ENCODE measurements at regions not wholly inside any gene's neighbourhood (a gene's known extent, or its start where the extent isn't known, plus 50 kb on each side); places are given as distances from the start of the nearest gene placed in this dataset.
"Not testable (repeated sequence)": the region's sequence is repeated elsewhere in the genome, so short reads cannot be mapped to it uniquely, and the experiment has no call there.

- no peak for TF ChIP-seq CTCF (conservative IDR thresholded peaks at IDR 0.05; ENCODE audit: low read depth, low read length)
- no peak overlapping the region for H3K4me3 ChIP-seq (ENCODE audit: low read depth, low read length)
- DNase-seq (ENCODE audit: low read depth): no peak
These were observed 235.9 kb downstream of the SPIN4 start for GRCh38 chrX:63115196-63115595.

GRCh38 chrX:63101879-63102620 lies 249.1 kb downstream of the SPIN4 start:
- no peak overlapping the region for H3K4me3 ChIP-seq (ENCODE audit: low read depth, low read length)
- no peak for DNase-seq (ENCODE audit: low read depth)
- no peak for TF ChIP-seq CTCF (conservative IDR thresholded peaks at IDR 0.05; ENCODE audit: low read depth, low read length)

GRCh38 chrX:63058204-63058603 lies 292.9 kb downstream of the SPIN4 start:
- no peak for DNase-seq (ENCODE audit: low read depth)
- H3K4me3 ChIP-seq (ENCODE audit: low read depth, low read length): no peak overlapping the region
- no peak for TF ChIP-seq CTCF (conservative IDR thresholded peaks at IDR 0.05; ENCODE audit: low read depth, low read length)

- peak; percentile 25 for TF ChIP-seq CTCF (conservative IDR thresholded peaks at IDR 0.05; ENCODE audit: low read depth, low read length)
- no peak for DNase-seq (ENCODE audit: low read depth)
- H3K4me3 ChIP-seq (ENCODE audit: low read depth, low read length): no peak overlapping the region
These were observed 300.9 kb downstream of the SPIN4 start for GRCh38 chrX:63050225-63050624.

GRCh38 chrX:63032811-63033210 lies 318.3 kb downstream of the SPIN4 start:
- no peak for DNase-seq (ENCODE audit: low read depth)
- TF ChIP-seq CTCF (conservative IDR thresholded peaks at IDR 0.05; ENCODE audit: low read depth, low read length): no peak
- no peak overlapping the region for H3K4me3 ChIP-seq (ENCODE audit: low read depth, low read length)

- DNase-seq (ENCODE audit: low read depth): no peak
- H3K4me3 ChIP-seq (ENCODE audit: low read depth, low read length): no peak overlapping the region
- TF ChIP-seq CTCF (conservative IDR thresholded peaks at IDR 0.05; ENCODE audit: low read depth, low read length): no peak
These were observed 337.6 kb downstream of the SPIN4 start for GRCh38 chrX:63013549-63013948.

GRCh38 chrX:63012574-63012973 lies 338.6 kb downstream of the SPIN4 start:
- no peak for TF ChIP-seq CTCF (conservative IDR thresholded peaks at IDR 0.05; ENCODE audit: low read depth, low read length)
- DNase-seq (ENCODE audit: low read depth): no peak

GRCh38 chrX:63000196-63000595 lies 350.9 kb downstream of the SPIN4 start:
- DNase-seq (ENCODE audit: low read depth); H3K4me3 ChIP-seq (ENCODE audit: low read depth, low read length): not testable (repeated sequence)

More at GRCh38 chrX:63012574-63012973, 338.6 kb downstream of the SPIN4 start:
- H3K4me3 ChIP-seq (ENCODE audit: low read depth, low read length): no peak overlapping the region
